Stimulated activated CD4-positive, alpha-beta T cell treated with anti-CD3 and anti-CD28 coated beads, Interleukin-12 subunit alpha, Interleukin-12 subunit beta, amount 100 ng/mL, for 48 hours (primary cell): ENCODE measurements at regions not wholly inside any gene's neighbourhood (a gene's known extent, or its start where the extent isn't known, plus 50 kb on each side); places are given as distances from the start of the nearest gene placed in this dataset.

Source experiments
- DNase-seq, 3 donors: peaks; one replicate each; pipeline ENCODE4 v3.0.0-alpha.2; 2020; ENCODE audit warnings: low read depth in 2 of 3, low spot score in 1 of 3

- no peak for DNase-seq
These were observed 140.5 kb downstream of the TSN start for GRCh38 chr2:121895723-121896571.

DNA sequence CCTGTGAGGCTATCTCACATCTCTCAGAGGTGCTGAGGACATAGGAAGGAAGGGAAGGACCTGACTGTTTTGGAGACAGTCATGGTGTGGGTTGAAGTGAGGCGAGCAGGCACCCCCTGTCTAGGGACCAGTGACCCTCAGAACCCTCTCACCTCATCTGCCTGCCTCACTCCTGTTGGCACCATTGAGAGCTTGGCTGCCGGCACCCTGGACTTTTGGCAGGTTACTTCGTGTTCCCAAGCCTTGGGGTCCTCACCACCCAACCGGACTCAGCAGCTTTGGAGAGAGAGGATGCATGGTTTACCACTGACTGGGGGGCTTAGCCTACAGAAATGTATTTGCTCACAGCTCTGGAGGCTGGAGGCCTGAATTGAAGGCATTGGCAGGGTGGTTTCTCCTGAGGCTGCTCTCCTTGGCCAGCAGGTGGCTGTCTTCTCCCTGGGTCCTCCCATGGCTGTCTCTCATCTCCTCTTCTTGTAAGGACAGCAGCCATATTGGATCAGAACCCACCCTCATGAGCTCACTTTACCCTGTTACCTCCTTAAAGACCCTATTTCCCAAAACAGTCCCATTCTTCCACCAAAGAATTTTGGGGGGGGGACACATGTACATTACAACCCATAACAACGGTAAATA is 142.0 kb downstream of the TSN start:
- DNase-seq = peak in 2 of 3 donors; percentile 3 to 5

DNA sequence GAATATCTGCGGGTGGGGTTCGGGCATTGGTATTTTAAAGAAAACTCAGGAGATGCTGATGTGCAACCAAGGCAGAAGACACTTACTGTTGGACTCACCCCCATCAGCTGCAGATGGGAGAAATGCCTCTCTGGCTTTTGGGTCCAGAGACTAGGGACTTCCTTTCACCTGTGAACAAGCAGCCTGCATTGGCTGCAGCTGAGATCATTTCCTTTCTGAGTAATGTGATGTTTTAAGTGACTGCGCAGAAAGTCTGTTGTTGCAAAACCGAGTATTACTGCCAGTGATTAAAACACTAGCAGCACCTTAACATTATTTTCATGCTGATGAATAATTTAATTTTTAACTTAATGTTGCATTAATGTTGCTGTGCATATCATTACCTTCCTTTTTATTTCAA is 143.0 kb downstream of the TSN start:
- DNase-seq = no peak

DNA sequence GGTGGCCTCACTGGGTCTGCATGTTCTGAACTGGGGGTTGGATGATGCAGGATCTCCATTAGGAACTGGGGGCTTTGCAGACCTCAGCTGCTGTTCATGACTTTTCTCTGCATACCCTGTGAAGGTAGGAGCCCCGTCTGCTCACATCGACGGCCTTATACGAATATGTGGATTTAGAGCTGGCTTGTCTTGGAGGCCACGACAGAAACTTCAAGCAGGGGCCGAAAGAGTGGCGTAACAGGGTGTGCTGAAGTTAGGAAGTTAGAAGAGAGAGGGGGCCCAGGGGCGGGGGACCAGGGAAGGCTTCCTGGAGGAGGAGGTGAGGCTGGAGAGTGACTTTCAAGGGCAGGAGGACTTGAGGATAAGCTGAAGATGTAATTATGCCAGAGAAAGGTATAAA is 144.9 kb downstream of the TSN start:
- no peak for DNase-seq

GRCh38 chr2:121902171-121902591 is 146.7 kb downstream of the TSN start:
- no peak for DNase-seq

GRCh38 chr2:121902616-121903015 is 147.2 kb downstream of the TSN start:
- DNase-seq = no peak

DNA sequence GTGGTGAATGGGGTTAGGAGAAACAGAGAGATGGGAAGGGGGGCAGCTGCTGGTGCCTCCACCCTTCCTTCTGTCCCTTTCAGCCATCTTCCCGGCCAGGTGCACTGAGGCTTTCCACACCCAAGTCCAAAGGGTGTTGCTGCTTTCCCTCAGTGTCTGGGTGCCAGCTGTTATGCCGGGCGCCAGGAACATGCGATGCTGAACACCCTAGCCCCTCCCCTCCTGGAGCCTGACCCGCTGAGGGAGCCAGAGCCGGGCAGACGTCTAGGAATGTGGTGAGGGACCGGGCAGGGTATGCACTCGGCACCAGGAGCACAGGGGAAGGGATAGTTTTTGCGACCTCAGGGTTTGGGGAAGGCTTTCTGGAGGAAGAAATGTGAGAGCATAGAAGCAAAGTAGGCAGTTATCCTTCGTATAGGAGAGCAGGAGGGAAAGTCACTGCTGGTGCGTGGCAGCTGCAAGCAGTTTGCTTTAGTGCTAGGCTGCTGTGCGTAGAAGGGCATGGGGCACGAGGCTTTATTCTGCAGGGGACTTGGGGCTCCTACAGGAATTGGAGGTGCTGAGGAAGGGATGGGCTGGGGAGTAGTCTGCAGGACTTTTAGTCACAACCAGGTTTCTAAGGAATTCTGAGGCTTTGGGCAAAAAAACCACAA is 147.7 kb downstream of the TSN start:
- DNase-seq = no peak

DNA sequence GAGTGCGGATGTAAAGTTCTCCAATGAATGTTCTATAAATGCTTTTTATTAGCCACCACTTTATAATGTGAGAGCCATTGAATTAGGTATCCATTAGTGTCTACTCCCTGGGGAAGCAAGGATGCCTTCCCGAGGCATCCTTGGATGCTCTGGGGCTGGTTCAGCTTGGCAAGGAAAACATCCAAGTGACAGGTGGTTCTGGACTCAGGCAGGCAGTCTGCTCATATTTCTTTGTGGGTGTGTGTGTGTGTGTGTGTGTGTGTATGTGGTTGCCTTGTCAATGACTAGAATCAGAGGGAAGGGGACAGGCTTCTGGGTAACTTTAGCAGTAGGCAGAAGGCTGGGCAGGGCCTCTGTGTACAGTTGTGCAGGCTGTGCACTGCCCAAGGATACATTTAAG is 149.2 kb downstream of the TSN start:
- no peak for DNase-seq

DNA sequence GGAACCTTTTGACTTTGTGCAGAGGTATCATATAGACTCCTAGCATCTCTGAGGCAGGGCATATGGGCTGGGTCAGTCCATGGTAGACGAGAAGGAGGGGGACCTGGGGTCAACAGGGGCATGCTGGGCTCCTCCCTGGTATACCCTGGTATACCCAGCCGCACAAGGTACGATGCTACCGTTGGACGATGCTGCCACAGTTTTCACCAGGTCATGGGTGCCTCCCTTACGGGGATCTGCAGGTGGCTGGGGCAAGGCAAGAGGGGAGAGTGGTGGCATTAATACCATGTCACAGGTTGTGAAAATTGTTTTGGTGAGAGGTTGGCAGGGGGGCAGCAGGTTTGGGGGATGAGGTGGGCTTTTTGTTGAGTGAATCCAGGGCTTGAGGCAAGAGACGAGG is 149.8 kb downstream of the TSN start:
- no peak for DNase-seq

- DNase-seq = no peak
These were observed 150.7 kb downstream of the TSN start for GRCh38 chr2:121906170-121906569.

GRCh38 chr2:121907928-121908327 is 152.5 kb downstream of the TSN start:
- DNase-seq = no peak

DNA sequence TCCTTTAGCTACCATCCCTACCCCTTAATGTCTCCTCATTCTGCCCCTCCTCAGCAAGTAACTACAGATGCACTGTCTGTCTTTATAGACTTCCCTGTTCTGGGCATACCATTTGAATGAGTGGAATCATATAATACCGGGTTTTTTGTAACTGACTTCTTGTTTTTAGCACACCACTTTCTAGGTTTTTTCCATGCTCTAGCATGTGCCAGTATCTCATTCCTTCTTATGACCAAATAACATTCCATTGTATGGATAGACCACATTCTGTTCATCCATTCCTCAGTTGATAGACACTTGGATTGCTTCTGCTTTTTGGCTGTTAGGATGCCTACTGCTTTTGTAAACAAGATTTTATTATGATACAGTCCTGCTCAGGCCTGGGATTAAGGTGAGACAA is 154.7 kb downstream of the TSN start:
- no peak for DNase-seq

DNA sequence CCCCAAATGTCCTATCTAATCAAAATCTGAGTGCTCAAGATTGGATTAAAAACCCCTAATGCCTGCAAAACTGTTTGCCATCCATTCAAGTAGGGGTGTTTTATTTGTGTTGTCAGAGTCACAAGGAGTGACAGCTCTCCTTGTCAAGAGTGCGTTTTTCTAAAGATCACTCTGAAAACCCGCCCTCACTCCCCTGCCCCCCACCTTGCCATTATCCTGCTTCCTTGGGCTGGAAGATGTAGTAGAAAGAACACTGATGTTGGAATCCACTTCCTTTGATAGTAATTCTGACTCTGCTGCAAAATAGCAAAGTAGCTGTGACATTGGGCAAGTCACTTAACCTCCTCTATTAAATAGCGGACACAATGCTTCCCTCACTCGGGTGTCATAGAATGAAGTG is 155.6 kb downstream of the TSN start:
- DNase-seq = no peak

DNA sequence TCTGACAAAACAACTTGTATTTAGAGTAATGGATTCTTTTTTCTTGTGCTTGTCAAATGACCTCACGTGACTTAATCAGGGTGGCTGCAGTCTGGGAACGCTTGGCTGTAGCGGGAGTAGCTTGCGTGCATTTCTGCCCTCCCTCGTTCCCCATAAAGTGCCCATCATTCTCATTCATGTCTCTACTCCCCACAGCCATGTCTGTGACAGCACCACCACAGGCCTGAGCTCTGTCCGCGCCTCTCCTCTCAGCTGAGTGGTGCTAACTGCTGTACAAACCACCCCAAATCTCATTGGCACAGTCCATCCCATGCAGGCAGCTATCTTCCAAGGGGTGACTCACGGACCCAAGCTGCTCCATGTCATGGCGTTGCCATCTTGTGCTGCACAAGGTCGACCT is 161.7 kb downstream of the TSN start:
- DNase-seq = no peak

- DNase-seq = no peak
These were observed 162.8 kb downstream of the TSN start for GRCh38 chr2:121918231-121918630.

DNA sequence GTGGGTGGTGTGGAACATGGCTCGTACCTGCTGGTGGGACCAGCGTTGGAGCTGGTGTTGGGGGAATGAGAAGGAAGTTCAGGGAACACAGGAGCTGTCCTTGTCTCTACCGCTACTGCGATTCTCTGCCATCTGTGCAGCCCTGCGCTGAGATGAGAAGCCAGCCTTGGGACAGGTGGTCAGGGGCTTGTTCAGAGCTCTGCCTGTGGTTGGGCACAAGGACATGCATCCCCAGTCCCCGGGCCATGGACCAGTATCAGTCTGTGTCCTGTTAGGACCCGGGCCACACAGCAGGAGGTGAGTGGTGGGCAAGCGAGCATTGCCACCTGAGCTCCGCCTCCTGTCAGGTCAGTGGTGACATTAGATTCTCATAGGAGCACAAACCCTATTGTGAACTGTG is 164.4 kb downstream of the TSN start:
- no peak for DNase-seq

- DNase-seq = no peak
These were observed 170.0 kb downstream of the TSN start for GRCh38 chr2:121925466-121925865.

DNA sequence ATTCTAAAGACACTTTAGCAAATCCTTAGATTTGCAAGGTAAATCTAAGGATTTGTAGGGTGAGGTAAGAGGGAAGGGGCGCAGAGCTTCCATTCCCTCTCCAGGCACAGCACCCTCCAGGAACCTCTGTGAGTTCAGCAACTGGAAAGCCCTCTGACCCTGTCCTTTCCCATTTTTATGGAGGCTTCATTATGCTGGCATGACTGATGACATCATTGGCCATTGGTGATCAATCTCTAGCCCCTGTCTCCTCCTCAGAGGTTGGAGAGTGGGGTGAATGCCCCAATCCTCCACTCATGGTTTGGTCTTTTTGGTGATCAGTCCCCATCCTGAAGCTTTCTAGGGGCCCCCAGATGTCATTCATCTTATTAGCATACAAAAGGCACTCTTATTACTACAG is 187.8 kb downstream of the TSN start:
- no peak for DNase-seq

DNA sequence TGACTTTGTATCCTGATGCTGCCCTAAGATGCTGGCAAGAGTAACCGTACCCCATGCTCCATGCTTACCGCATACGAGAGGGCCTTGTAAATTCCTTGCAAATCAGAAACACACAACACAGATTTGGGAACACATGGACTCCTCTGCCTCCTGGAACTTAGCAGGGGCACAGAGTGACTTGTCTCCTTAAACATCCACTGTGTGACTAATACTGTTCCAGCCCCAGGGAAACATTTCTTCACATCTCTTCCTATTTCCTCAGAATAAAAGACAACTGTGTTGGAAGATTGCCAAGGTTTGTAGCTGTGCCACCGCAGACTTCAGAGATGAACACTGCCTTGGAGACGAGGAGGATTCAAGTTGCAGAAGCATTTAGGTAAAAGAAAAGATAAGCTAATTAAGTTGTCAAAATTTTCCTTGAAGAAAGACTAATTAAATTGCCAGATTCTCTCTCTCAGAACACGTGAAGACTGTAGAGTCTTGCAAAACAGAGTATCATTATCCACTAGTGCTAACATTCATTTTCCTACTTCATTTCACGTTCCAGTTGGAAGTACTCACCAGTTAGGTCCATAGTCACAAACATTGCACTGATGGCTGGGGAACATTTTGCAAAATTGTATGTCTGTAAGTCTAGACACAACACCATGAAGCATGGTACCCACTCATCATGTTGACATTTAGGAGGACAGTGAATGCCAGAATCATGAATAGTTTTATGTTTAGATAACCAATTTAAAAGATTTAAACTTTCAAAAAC is 188.8 kb downstream of the TSN start:
- no peak for DNase-seq

- DNase-seq = no peak
These were observed 192.2 kb downstream of the TSN start for GRCh38 chr2:121947674-121948073.

DNA sequence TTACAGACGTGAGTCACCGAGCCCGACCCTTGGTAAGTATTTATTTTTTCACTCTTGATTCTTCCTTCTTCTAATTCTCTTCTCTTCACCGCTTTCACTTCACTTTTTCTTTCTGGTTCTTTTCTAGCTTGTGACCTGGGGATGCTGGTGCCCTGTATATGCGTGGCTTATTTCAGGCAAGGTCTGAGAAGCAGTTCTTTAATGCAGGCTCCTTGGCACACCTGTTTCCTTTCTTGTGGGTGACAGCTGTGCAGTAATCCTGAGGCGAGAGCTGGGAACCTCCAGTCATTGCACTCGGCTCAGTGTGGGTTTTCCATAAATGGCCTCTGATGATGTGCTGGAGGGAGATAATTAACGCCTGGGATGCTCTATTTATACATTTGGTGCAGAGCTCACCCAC is 193.8 kb downstream of the TSN start:
- DNase-seq = no peak

GRCh38 chr2:121955426-121955825 is 200.0 kb downstream of the TSN start:
- no peak for DNase-seq
